Esophagus muscularis mucosa (tissue), 4 donors: ENCODE measurements at regions not wholly inside any gene's neighbourhood (a gene's known extent, or its start where the extent isn't known, plus 50 kb on each side); places are given as distances from the start of the nearest gene placed in this dataset.
"Not testable (repeated sequence)": the region's sequence is repeated elsewhere in the genome, so short reads cannot be mapped to it uniquely, and the experiment has no call there.

Experiments
- DNase-seq: peaks from one replicate; pipeline ENCODE4 v3.0.0-alpha.2; 2017; ENCODE audit errors: extremely low spot score
- H3K27ac ChIP-seq, 4 donors: fragments of 200-600 bp; sonication (generic); replicated peaks in 1 of 4; 1 replicate in 3 of 4; 2 replicates in 1 of 4; pipeline ENCODE4 v1.5.1; 2016 to 2019; ENCODE audit warnings: mild to moderate bottlenecking in 1 of 4
- H3K27me3 ChIP-seq, 4 donors: fragments of 200-600 bp; sonication (generic); one replicate each; pipeline versions ENCODE4 v1.5.1 to v1.6.0; 2016 to 2019
- H3K36me3 ChIP-seq, 4 donors: fragments of 200-600 bp; sonication (generic); one replicate each; pipeline ENCODE4 v1.5.1; 2016 to 2019
- H3K4me1 ChIP-seq, 4 donors: fragments of 200-600 bp; sonication (generic); one replicate each; pipeline ENCODE4 v1.5.1; 2016 to 2019
- H3K4me3 ChIP-seq, 4 donors: fragments of 200-600 bp; sonication (generic); 1 replicate in 2 of 4; 2 replicates in 2 of 4; pipeline ENCODE4 v1.5.1; 2016 to 2019; ENCODE audit warnings: mild to moderate bottlenecking in 4 of 4, moderate library complexity in 1 of 4
- H3K9me3 ChIP-seq, 4 donors: fragments of 200-600 bp; sonication (generic); 1 replicate in 3 of 4; 2 replicates in 1 of 4; pipeline ENCODE4 v1.5.1; 2016 to 2019
- CTCF ChIP-seq, 3 experiments: fragments of 200-600 bp in 2 of 3; fragments of 450-650 bp in 1 of 3; sonication (generic) in 2 of 3; IDR thresholded peaks; one replicate each; pipeline ENCODE4 v1.5.1; 2017 to 2019; ENCODE audit warnings: antibody characterized with exemption in 3 of 3, mild to moderate bottlenecking in 2 of 3, moderate library complexity in 1 of 3
- EP300 ChIP-seq: sonication (generic); formaldehyde crosslinking; IDR thresholded peaks from one replicate; pipeline ENCODE4 v1.6.1; 2017; ENCODE audit warnings: antibody characterized with exemption
- POLR2A ChIP-seq: fragments of 450-650 bp; IDR thresholded peaks from one replicate; pipeline ENCODE4 v1.6.1; 2017; ENCODE audit warnings: antibody characterized with exemption, moderate library complexity, mild to moderate bottlenecking, low read depth
- POLR2AphosphoS5 ChIP-seq, 2 donors: sonication (generic); formaldehyde crosslinking; IDR thresholded peaks; one replicate each; pipeline ENCODE4 v1.6.1; 2017; ENCODE audit warnings: antibody characterized with exemption in 2 of 2
- WGBS: methylation state at CpG from one replicate; pipeline ENCODE4 v1.1.5; 2018; 5-methylcytosine and 5-hydroxymethylcytosine counted together
- intact Hi-C: fragments of 100-400 bp; cut with DNase I; formaldehyde crosslinking; loops from one replicate; pipeline ENCODE4 v1.15.1; 2023

- no peak overlapping the region for H3K27ac ChIP-seq
- no peak overlapping the region for H3K4me3 ChIP-seq
- H3K27me3 ChIP-seq: no peaks in the 10 kb centered on the region
- H3K36me3 ChIP-seq: no peaks in the 10 kb centered on the region
- TF ChIP-seq CTCF (IDR thresholded peaks at IDR 0.05): no peak
- no peak for TF ChIP-seq EP300
- no peak for TF ChIP-seq POLR2AphosphoS5 (IDR thresholded peaks at IDR 0.05)
- no peak for TF ChIP-seq POLR2A
- H3K9me3 ChIP-seq: no peaks in the 10 kb centered on the region
- intact Hi-C loops: no loop called here
- DNase-seq: no peak
- 83% methylated on average over 6 of the region's 6 CpGs for WGBS
- no peaks in the 10 kb centered on the region for H3K4me1 ChIP-seq
These were observed 219.9 kb downstream of the FGFR2 start for GRCh38 chr10:121378251-121378801.

- intact Hi-C loops: no loop called here
- DNase-seq: no peak
- H3K4me3 ChIP-seq: no peak overlapping the region
- no peak for TF ChIP-seq POLR2A
- no peak for TF ChIP-seq CTCF (IDR thresholded peaks at IDR 0.05)
- TF ChIP-seq EP300: no peak
- no peak for TF ChIP-seq POLR2AphosphoS5 (IDR thresholded peaks at IDR 0.05)
- H3K4me1 ChIP-seq: no peaks in the 10 kb centered on the region
- H3K27me3 ChIP-seq: peaks cover 0 to 3% (median 0%) of the 10 kb centered on the region in 4 donors
- no peak overlapping the region for H3K27ac ChIP-seq
- WGBS: 77% methylated on average over 3 of the region's 3 CpGs
- no peaks in the 10 kb centered on the region for H3K36me3 ChIP-seq
- no peaks in the 10 kb centered on the region for H3K9me3 ChIP-seq
These were observed 219.2 kb downstream of the FGFR2 start for GRCh38 chr10:121379013-121379412.

GRCh38 chr10:121380211-121380610 lies 218.0 kb downstream of the FGFR2 start:
- intact Hi-C loops: no loop called here
- DNase-seq: no peak
- no peak for TF ChIP-seq POLR2AphosphoS5 (IDR thresholded peaks at IDR 0.05)
- no peak for TF ChIP-seq POLR2A
- no peak for TF ChIP-seq EP300
- no peak for TF ChIP-seq CTCF (IDR thresholded peaks at IDR 0.05)
- Histone ChIP-seq H3K4me3 (no peak overlapping the region), H3K9me3 (no peaks in the 10 kb centered on the region), H3K27me3 (peaks cover 0 to 3% (median 0%) of the 10 kb centered on the region in 4 donors), H3K36me3 (no peaks in the 10 kb centered on the region), H3K4me1 (no peaks in the 10 kb centered on the region), H3K27ac (no peak overlapping the region)
- 80% methylated on average over 3 of the region's 3 CpGs for WGBS

- H3K4me3 ChIP-seq, intact Hi-C loops: not testable (repeated sequence)
- 95% methylated on average over 20 of the region's 33 CpGs for WGBS
These were observed 216.2 kb downstream of the FGFR2 start for GRCh38 chr10:121382029-121382520.

GRCh38 chr10:121385136-121385535 lies 213.1 kb downstream of the FGFR2 start:
- intact Hi-C loops: no loop called here
- Histone ChIP-seq H3K27ac (no peak overlapping the region), H3K4me1 (no peaks in the 10 kb centered on the region), H3K36me3 (no peaks in the 10 kb centered on the region), H3K4me3 (no peak overlapping the region), H3K9me3 (no peaks in the 10 kb centered on the region), H3K27me3 (peaks cover 0 to 3% (median 0%) of the 10 kb centered on the region in 4 donors)
- 82% methylated on average over 1 of the region's 1 CpG for WGBS
- DNase-seq: no peak
- no peak for TF ChIP-seq CTCF (IDR thresholded peaks at IDR 0.05)

More at GRCh38 chr10:121382029-121382520, 216.2 kb downstream of the FGFR2 start:
- H3K27ac ChIP-seq, H3K9me3 ChIP-seq, H3K27me3 ChIP-seq, H3K4me1 ChIP-seq, DNase-seq, H3K36me3 ChIP-seq: not testable (repeated sequence)
